Muscle of leg (tissue), 3 donors: ENCODE measurements at regions not wholly inside any gene's neighbourhood (a gene's known extent, or its start where the extent isn't known, plus 50 kb on each side); places are given as distances from the start of the nearest gene placed in this dataset.

Experiments
- DNase-seq: peaks from one replicate; pipeline ENCODE4 v3.0.0; 2013
- H3K27ac ChIP-seq: one replicate; pipeline ENCODE4 v1.5.1; 2013; ENCODE audit warnings: mild to moderate bottlenecking, low read length, control low read depth
- H3K27me3 ChIP-seq: one replicate; pipeline ENCODE4 v1.6.1; 2013; ENCODE audit warnings: low read length; ENCODE audit not compliant: control insufficient read depth, insufficient read depth
- H3K36me3 ChIP-seq: one replicate; pipeline ENCODE4 v1.6.1; 2013; ENCODE audit warnings: low read length; ENCODE audit not compliant: control insufficient read depth, insufficient read depth
- H3K4me1 ChIP-seq: one replicate; pipeline ENCODE4 v1.6.1; 2013; ENCODE audit warnings: low read length; ENCODE audit not compliant: control insufficient read depth, insufficient read depth
- H3K4me3 ChIP-seq: one replicate; pipeline ENCODE4 v1.5.1; 2013; ENCODE audit warnings: low read length, control low read depth
- H3K9me3 ChIP-seq: replicated peaks from 2 replicates; pipeline ENCODE4 v1.6.1; 2013; ENCODE audit warnings: low read depth, low read length; ENCODE audit not compliant: control insufficient read depth
- WGBS: methylation state at CpG from one replicate; pipeline ENCODE4 v1.1.5; 2013; ENCODE audit warnings: missing lambda C conversion rate; ENCODE audit not compliant: insufficient coverage; 5-methylcytosine and 5-hydroxymethylcytosine counted together

DNA sequence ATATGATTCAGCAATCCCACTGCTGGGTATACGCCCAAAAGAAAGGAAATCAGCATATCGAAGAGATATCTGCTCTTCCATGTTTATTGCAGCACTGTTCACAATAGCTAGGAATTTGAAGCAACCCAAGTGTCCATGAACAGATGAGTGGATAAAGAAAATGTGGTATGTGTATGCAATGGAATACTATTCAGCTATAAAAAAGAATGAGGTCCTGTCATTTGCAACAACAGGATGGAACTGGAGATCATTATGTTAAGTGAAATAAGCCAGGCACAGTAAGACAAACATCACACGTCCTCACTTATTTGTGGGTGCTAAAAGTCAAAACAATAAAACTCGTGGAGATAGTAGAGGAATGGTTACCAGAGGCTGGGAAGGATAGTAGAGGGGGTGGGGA, 153.8 kb upstream of the LEF1 start:
- Histone ChIP-seq H3K4me1 (no peaks in the 10 kb centered on the region), H3K4me3 (no peak overlapping the region), H3K9me3 (peaks cover 4% of the 10 kb centered on the region), H3K27me3 (no peaks in the 10 kb centered on the region), H3K36me3 (no peaks in the 10 kb centered on the region), H3K27ac (no peak overlapping the region)
- no peak for DNase-seq
- no CpG with 5 or more reads among the region's 4 CpGs for WGBS

DNA sequence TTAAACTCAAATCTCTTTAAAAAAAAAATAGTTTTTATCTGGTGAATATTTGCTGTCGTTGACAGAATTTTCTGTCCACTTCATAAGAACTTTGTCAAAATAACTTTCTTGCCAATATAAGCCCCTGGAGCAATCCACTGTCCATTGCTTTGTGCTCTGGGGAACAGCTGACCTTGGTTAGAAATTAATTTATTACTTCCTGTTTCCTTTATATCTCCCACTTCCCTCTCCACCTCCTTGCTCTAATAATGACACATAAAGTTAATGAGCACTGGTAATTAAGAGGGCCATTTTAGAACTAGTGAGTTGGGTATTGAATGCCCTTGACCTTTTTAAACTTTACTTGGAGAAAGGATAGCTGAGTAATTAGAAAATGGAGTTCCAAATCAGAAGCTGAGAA, 151.3 kb upstream of the LEF1 start:
- DNase-seq, result peak; percentile 16
- H3K27ac ChIP-seq, result no peak overlapping the region
- no peaks in the 10 kb centered on the region for H3K36me3 ChIP-seq
- WGBS, result no CpG with 5 or more reads among the region's 1 CpG
- H3K27me3 ChIP-seq, result no peaks in the 10 kb centered on the region
- no peaks in the 10 kb centered on the region for H3K4me1 ChIP-seq
- peaks cover 4% of the 10 kb centered on the region for H3K9me3 ChIP-seq
- no peak overlapping the region for H3K4me3 ChIP-seq

DNA sequence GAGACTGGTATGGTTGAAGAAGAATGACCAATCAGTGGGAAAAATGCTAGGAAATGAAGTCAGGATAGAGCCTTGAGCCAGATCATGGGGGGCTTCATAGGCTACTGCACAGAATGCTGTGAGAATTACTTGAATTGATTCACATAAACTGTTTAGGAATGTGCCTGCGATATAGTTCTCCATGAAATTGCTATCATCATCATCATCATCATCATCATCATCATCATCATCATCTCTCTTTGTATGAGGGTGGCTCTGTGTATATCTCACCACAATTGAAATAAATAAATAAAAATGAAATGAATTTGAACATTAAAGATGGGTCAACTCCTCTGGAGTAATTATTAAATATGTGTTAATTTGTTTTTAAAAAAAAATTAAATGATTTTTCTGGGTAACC, 148.6 kb upstream of the LEF1 start:
- Histone ChIP-seq H3K27ac (no peak overlapping the region), H3K4me3 (no peak overlapping the region), H3K27me3 (no peaks in the 10 kb centered on the region), H3K4me1 (no peaks in the 10 kb centered on the region), H3K9me3 (peaks cover 3% of the 10 kb centered on the region), H3K36me3 (no peaks in the 10 kb centered on the region)
- no peak for DNase-seq
- WGBS, result no CpG with 5 or more reads among the region's 1 CpG

DNA sequence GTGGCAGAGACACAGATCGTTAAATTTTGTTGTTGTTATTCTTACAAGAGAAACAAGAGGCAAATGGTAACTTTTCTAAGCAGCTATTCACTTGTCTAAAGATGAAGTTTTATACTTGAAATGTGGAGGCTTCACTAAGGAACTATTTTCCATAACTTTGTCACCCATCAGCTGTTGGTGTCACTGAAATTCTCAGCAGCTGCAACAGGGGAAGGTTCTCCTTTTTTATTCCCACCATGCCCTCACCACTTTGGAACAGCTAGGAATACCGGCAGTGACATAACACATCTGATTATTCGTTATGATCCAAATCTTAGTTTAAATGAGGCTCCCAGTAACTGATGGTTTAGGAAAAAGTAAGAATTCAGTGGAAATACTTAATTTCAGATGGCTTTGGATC, 147.0 kb upstream of the LEF1 start:
- no peaks in the 10 kb centered on the region for H3K27me3 ChIP-seq
- H3K27ac ChIP-seq, result peak overlapping the region; percentile 38
- peak; percentile 36 for DNase-seq
- no CpG with 5 or more reads among the region's 3 CpGs for WGBS
- no peaks in the 10 kb centered on the region for H3K36me3 ChIP-seq
- no peaks in the 10 kb centered on the region for H3K9me3 ChIP-seq
- no peaks in the 10 kb centered on the region for H3K4me1 ChIP-seq
- H3K4me3 ChIP-seq, result no peak overlapping the region

DNA sequence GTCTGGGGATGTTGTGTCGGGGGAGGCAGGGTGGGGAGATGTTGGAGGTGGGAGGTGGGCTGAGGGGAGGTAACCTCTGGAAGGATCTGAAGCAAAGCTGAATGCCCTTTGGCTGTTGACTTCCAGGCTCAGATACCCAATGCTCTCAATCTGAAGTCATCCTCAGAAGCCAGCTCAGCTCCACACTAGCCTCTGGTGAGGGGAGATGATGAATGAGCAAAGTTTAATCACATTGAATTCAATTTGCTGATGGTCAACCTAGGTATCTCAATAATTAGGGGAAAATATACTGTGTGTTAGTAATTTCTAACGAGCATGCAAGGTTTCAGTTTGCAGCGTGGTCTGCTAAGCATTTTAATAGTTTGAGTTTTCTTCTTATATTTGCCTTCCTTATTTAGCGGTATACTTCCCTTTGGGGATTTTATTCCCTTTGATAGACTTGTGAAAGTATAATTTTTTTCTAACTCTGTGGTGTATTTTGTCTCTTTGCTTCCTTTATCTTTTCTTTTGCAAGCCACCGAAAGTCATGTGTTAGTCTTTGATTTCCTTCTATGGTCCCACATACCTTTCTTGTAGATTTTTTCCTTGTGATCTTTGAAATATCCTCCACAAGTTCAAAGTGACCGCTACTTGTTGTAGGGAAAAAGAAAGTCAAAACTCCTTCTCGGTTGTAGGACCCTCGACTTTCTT, 146.3 kb upstream of the LEF1 start:
- no peak for DNase-seq
- Histone ChIP-seq H3K9me3 (no peaks in the 10 kb centered on the region), H3K27ac (peak overlapping the region; percentile 38), H3K27me3 (no peaks in the 10 kb centered on the region), H3K4me1 (no peaks in the 10 kb centered on the region), H3K4me3 (no peak overlapping the region), H3K36me3 (no peaks in the 10 kb centered on the region)
- WGBS, result 88% methylated on average over 1 of the region's 8 CpGs

DNA sequence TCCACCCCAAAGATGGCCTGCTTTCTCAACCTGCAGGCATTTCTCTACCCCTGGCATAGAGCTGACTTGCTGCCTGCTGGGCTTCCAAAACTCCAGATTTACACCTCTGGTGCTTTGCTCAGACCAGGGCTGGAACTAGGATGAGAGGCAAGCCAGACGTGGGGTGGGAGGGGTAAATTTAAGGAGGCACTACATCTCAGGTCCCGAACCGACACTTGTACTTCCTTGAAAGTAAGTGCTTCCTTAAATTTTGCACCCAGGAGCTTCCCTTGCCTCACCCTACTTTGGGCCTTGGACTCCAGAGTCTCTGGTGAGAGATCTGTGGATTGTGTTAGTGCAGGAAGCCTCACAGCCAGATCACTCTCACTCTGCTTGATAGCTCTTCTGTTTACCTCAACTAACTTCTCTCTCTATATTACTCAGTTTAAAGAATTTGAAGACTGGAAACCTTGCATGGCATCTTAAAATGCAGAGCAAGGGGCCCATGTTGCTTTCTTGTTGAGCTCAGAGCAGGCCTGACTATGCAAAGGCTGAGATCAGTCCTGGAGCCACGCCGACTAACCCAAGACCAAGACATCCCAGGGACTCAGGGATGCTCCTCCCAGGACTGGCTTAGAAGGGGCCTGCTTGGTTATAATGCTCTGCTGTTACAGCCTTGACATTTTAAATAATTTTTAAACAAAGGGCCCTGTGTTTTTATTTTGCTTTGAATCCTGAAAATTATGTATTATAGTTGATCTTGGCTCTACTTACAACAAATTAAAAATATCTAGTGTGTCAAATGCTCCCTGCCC, 145.0 kb upstream of the LEF1 start:
- WGBS, result no CpG with 5 or more reads among the region's 5 CpGs
- Histone ChIP-seq H3K27ac (no peak overlapping the region), H3K4me3 (no peak overlapping the region), H3K4me1 (no peaks in the 10 kb centered on the region), H3K27me3 (no peaks in the 10 kb centered on the region), H3K36me3 (no peaks in the 10 kb centered on the region), H3K9me3 (no peaks in the 10 kb centered on the region)
- no peak for DNase-seq

DNA sequence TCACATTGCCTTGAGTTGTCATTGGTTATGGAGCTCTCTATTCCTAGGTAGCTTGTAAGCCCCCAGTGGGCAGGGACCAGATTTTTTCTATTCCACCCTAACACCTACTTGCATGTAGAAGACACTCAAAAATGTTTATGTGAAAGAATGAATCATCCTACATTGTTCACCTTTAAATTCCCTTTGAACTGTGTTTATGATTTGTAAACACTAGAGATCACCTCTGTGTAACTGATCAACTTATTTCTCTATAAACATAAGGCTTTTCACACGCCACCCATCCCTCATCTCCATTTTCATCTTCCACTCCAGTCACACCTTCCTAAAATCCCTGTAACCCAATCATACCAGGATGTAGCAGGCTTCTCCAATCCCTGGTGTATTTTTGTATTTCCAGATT, 142.6 kb upstream of the LEF1 start:
- H3K4me1 ChIP-seq, result no peaks in the 10 kb centered on the region
- DNase-seq, result no peak
- no peaks in the 10 kb centered on the region for H3K27me3 ChIP-seq
- H3K27ac ChIP-seq, result no peak overlapping the region
- no peak overlapping the region for H3K4me3 ChIP-seq
- H3K36me3 ChIP-seq, result no peaks in the 10 kb centered on the region
- no CpG with 5 or more reads among the region's 1 CpG for WGBS
- no peaks in the 10 kb centered on the region for H3K9me3 ChIP-seq

DNA sequence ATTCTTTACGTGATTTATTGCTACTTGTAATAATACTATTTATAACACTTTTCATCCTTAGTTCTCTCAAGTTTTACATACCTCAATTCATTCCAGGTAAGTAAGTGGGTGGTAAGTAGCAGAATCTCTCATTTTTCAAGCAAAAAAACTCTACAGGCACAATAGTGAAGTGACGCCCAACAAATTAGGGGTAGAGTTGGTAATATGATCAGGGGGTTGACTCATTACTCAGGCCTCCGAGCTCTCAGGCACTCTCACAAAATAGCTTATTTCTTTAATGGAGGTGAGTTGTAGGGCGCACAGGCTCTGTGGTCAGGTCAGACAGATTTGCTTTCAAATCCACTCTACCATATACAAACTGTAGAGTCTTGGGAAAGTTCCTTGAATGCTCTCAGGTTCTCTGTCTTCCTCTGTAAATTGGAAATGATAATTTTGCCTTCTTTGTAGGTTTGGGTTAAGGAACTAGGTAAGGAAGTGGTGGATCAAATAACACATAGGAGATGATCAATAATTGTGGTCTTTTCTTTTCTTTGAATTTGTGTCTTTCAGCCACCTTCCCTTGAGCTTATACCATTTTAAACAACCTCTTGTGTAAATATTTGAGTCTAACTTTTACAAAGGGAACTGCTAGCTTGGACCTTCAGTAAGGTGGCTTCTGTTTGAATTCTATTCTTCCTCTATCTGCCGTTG, 134.9 kb upstream of the LEF1 start:
- Histone ChIP-seq H3K4me1 (no peaks in the 10 kb centered on the region), H3K27ac (no peak overlapping the region), H3K36me3 (no peaks in the 10 kb centered on the region), H3K4me3 (no peak overlapping the region), H3K9me3 (no peaks in the 10 kb centered on the region), H3K27me3 (no peaks in the 10 kb centered on the region)
- no peak for DNase-seq
- WGBS, result no CpG with 5 or more reads among the region's 5 CpGs

DNA sequence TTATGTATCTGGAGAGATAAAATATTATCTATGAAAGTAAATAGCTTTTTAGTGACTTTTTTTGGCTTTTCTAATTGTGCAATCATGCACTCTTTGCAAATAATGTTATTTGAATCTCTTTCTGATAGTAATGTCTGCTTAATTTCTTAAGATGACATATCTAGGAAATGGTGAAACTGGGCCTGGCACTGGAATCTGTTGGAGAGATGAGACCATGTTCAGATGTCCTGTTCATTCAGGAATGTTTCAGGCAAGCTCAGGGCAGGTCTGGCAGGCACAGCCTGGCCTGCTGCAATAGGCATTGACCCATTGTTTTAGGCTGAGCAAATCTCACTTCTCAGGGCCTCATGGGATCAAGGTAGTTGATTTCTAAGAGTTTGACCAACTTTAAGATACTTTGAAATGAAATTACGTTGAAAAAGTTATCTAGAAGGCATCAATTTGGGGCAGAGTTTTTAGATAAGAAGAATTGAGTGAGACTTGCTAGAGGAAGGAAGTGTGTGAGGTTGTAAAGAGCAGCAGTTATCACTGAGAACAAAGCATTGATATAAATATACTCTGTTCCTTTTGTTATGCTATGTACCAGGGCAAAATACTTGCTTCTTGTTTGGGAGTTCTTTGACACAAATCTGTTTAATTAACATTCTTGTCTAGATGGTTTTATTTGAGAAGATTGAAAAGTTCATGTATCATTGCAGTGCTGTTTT, 133.0 kb upstream of the LEF1 start:
- Histone ChIP-seq H3K27ac (no peak overlapping the region), H3K9me3 (no peaks in the 10 kb centered on the region), H3K27me3 (no peaks in the 10 kb centered on the region), H3K4me1 (no peaks in the 10 kb centered on the region), H3K4me3 (no peak overlapping the region), H3K36me3 (no peaks in the 10 kb centered on the region)
- DNase-seq, result no peak
- WGBS, result 38% methylated on average over 1 of the region's 1 CpG

DNA sequence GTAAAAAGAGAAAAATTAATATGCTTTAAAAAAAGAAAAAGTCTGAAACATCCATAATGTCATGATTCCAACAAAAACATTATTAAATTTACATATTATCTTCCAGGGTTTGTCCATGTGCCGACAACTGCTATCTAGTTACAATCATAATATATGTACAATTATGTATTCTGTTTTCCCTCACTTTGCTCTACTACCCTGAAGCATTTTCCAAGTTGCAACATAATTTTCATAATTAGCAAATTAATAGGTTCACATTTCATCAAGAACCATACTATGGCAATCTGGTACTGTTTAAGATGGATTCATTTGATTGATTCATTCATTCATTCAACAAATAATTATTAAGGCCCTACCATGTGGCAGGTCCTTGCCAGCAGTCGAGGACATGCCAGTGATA, 128.9 kb upstream of the LEF1 start:
- no peak overlapping the region for H3K27ac ChIP-seq
- H3K9me3 ChIP-seq, result no peaks in the 10 kb centered on the region
- no peak for DNase-seq
- no peaks in the 10 kb centered on the region for H3K27me3 ChIP-seq
- H3K4me1 ChIP-seq, result no peaks in the 10 kb centered on the region
- H3K4me3 ChIP-seq, result no peak overlapping the region
- 100% methylated on average over 1 of the region's 2 CpGs for WGBS
- no peaks in the 10 kb centered on the region for H3K36me3 ChIP-seq
